Skin of body (tissue), 1 donor: ENCODE measurements at regions not wholly inside any gene's neighbourhood (a gene's known extent, or its start where the extent isn't known, plus 50 kb on each side); places are given as distances from the start of the nearest gene placed in this dataset.

Source experiments
- DNase-seq: peaks from one replicate; lab custom pipeline; 2025; lab: John Stamatoyannopoulos, UW

GRCh38 chr2:156837635-156838370 lies 401.6 kb downstream of the GPD2 start:
- no peak for DNase-seq

GRCh38 chr2:156841321-156841720 lies 405.1 kb downstream of the GPD2 start:
- no peak for DNase-seq

- no peak for DNase-seq
Observed at GRCh38 chr2:156845806-156846558, 409.8 kb downstream of the GPD2 start.

- DNase-seq, result no peak
Observed at GRCh38 chr2:156852210-156852609, 405.3 kb upstream of the GALNT5 start.

GRCh38 chr2:156852681-156853080 lies 404.8 kb upstream of the GALNT5 start:
- DNase-seq, result no peak

GRCh38 chr2:156864325-156864724 lies 393.2 kb upstream of the GALNT5 start:
- DNase-seq, result no peak

GRCh38 chr2:156864753-156865152 lies 392.8 kb upstream of the GALNT5 start:
- DNase-seq, result no peak

GRCh38 chr2:156867201-156867600 lies 390.3 kb upstream of the GALNT5 start:
- no peak for DNase-seq

GRCh38 chr2:156874707-156875106 lies 382.8 kb upstream of the GALNT5 start:
- DNase-seq, result no peak

GRCh38 chr2:156883804-156884203 lies 373.7 kb upstream of the GALNT5 start:
- DNase-seq, result no peak

GRCh38 chr2:156884216-156884615 lies 373.3 kb upstream of the GALNT5 start:
- DNase-seq, result no peak

GRCh38 chr2:156890529-156891148 lies 366.9 kb upstream of the GALNT5 start:
- peak; percentile 46 for DNase-seq

- DNase-seq, result no peak
Observed at GRCh38 chr2:156891609-156892008, 365.9 kb upstream of the GALNT5 start.

GRCh38 chr2:156892467-156893281 lies 364.8 kb upstream of the GALNT5 start:
- DNase-seq, result peak; percentile 44

- no peak for DNase-seq
Observed at GRCh38 chr2:156896294-156896693, 361.2 kb upstream of the GALNT5 start.

- DNase-seq, result no peak
Observed at GRCh38 chr2:156897548-156897947, 360.0 kb upstream of the GALNT5 start.

GRCh38 chr2:156901373-156902031 lies 356.0 kb upstream of the GALNT5 start:
- no peak for DNase-seq

GRCh38 chr2:156903335-156903734 lies 354.2 kb upstream of the GALNT5 start:
- DNase-seq, result no peak

- DNase-seq, result no peak
Observed at GRCh38 chr2:156907806-156908205, 349.7 kb upstream of the GALNT5 start.

- no peak for DNase-seq
Observed at GRCh38 chr2:156908825-156909224, 348.7 kb upstream of the GALNT5 start.

- no peak for DNase-seq
Observed at GRCh38 chr2:156909983-156910382, 347.5 kb upstream of the GALNT5 start.
